ENCODE measurements at regions not wholly inside any gene's neighbourhood (a gene's known extent, or its start where the extent isn't known, plus 50 kb on each side); places are given as distances from the start of the nearest gene placed in this dataset.

DNA sequence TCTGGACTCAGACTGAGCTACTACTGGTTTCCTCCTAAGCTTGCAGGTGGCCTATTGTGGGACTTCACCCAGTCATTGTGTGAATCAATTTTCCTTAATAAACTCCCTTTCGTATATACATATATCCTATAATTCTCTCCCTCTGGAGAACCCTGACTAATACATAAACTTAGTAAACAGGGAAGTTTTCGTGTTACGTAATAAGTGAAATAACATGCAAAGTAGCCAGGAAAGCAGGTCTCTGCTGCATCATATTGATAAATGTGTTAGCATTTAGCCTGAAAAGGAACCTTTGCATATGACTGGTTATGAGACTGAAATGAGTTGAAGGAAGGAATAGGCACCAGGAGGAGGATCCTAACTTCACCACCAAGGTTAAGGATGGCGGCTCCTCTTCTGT is 527.2 kb upstream of the FAM98A start:
- no peak for DNase-seq

DNA sequence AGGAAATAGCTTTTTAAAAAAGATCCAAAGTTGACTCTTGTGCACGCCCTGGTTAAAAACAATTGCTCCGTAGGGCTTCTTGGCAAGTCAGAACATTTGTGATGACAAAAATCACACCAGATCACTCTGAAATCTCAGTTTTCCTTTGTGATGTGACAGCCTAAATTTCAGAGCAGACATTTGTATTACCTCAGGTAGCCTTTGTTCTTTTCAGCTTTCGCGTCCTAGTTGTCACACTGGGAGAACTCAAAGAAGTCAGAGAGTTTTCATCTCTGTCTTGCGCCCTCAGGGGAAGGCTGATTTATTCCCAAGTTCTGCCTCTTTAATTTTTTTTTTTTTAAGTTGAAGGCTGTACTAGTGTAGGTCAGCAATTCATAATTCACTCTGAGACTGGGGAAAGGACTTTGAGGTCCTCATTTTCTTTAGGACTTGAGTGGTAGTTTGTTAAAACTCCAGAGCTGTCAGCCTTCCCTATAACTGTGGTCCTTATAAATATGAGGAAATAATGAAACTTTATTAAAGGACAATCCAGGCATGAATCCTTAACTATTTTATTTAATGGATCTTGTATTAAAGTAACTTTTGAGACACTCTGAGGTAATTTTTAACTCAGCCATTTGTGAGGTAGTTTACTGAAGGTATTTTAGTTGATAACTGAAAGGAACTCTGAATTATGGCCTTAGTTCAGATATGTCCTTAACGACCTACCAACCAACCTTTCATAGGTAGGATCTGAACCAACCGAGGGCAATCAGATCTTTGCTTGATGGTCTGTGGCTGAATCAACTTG is 525.1 kb upstream of the FAM98A start:
- DNase-seq: no peak

DNA sequence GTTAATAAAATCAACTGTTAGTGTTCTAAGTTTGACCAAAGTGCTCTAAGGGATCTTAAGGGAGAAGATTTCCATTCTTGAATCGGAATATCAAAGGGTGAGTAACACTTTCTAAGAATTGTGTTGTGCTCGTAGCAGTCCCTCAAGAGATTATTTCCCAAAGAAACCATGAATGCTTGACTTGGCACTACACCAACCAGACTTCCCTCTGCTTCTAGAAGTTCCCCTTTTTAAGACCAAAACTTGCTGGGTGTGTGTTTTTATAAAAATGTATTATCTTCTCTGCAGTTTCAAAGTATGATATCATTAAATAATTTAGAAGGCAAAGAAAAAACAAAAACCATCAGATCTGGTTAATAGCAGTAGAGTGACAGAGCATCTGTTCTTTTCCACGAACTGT is 522.0 kb upstream of the FAM98A start:
- DNase-seq: no peak

DNA sequence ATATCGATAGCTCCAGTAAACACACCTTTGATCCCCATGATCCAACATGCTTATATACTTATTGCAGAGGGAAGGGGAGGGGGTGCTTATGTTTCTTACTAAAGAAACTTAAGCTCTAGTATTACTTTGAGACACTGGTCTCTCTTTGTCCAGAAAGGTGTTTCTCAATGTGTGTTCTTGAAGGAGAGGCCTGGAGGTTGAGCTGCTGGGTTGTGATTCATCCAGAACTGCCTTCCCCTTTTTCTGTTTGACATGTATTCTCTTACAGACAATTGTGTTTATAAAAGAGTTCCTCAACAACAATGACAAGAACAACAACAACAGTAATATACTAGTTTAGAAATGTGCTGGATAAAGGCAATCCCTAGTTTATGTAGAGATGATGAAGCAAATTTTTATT is 516.0 kb upstream of the FAM98A start:
- no peak for DNase-seq

DNA sequence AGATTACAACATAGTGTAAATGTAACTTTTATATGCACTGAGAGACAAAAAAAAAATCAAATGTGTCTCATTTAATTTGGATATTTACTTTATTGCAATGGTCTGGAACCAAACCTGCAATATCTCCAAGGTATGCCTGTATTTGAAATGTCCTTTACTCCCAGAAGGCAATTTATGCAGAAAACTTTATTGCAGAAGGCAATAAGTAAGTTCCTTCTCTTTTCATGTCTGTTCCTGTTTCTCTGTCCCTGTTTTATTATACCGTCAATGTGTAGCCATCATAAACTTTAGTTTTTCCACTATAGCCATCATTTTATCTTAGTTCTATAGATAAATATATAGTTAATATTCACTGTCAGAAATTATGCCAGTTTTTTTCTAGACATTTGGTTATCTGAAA is 513.1 kb upstream of the FAM98A start:
- DNase-seq: no peak

DNA sequence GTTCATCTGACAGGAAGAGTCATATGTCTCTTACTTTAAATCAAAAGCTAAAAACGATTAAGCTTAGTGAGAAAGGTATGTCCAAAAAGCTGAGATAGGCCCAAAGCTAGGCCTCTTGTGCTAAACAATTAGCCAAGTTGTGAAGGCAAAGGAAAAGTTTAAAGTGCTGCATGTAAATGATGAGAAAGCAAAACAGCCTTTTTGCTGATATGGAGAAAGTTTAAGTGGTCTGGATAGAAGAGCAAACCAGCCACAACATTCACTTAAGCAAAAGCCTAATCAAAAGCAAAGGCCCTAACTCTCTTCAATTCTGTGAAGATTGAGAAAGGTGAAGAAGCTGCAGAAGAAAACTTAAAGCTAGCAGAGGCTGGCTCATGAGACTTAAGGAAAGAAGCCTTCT is 511.3 kb upstream of the FAM98A start:
- no peak for DNase-seq

DNA sequence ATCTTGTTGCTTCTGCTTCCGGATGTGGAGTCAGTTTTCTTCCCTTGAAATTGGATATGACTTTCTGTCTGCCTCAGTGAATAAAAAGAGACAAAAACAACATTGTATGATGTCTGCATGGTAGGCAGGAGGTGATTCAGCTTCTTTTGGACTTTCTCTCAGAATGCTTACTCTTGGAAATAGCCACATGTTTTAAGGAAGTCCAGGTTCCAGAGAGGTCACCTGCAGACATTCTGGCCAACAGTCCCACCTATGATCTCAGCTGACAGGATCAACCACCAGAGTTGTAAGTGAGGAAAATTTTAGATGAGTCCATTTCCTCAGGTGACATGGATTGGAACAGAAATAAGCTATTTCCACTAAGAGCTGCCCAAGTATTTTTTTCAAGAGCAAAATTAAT is 508.7 kb upstream of the FAM98A start:
- no peak for DNase-seq

DNA sequence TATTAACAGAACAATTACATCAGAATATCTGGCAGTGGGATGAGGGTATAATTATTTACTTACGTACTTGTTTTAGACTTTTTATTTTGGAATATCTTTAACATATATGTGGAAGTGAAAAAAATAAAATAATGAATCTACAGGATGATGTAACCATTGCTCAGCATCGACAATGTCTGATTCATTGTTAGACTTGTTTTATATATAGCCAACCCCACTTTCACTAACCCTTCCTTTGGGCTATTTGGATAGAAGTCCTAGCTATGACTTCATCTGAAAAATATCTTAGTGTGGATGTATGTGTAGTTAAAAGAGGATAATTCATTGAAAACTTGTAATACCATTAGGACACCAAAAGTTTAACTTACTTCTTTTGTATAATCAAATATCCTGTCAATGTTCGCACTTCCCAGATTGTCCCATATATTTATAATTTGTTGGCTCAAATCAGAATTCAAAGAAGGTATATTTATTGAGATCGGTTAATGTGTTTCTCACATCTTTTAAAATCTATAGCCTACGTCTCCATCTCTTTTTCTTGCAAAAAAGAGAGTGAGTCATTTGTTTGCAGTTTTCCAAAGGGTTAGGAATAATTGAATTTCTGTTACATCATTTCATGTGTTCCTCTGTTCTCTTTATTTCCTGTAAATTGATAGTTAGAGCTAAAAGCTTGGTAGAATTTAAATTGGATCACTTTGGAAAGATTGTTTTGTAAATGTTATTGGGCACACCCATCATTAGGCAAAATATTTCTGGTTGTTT is 506.1 kb upstream of the FAM98A start:
- DNase-seq: no peak

DNA sequence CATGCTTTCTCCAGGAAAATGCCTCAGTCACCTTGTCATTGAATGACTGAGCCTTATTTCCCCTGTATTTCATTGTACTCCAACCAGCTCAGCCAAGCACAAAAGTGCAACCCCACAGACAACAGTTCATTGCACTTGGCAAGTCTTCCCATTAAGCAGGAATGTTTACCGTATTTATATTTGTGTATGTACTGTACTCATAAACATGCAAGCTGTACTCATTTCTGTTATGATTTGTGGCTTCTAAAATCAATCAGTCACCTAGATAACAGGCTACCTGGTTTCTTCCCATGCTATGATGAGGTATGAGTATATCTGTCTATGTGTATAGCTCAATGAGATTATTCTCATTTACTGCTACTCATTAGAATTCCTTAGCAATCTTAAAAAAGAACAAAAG is 505.5 kb upstream of the FAM98A start:
- DNase-seq: no peak

DNA sequence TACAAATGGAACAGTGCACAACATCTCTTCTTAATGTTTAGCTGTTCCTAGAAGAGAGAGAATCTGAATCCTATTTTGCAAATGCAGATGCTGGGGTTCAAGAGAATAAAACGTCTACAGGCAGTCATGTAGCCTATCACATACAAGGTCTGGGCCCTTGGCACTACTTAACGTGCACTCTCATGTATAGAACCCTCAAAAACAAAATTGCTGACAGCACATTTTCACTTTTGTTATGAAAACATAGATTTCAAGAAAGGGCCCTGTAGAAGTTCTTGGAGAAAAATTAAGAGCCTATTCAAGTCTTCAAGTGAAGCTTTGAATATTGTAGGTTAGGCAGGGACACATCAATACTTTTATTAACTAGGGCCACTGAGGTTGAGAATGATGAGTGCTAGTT is 504.3 kb upstream of the FAM98A start:
- DNase-seq: no peak

DNA sequence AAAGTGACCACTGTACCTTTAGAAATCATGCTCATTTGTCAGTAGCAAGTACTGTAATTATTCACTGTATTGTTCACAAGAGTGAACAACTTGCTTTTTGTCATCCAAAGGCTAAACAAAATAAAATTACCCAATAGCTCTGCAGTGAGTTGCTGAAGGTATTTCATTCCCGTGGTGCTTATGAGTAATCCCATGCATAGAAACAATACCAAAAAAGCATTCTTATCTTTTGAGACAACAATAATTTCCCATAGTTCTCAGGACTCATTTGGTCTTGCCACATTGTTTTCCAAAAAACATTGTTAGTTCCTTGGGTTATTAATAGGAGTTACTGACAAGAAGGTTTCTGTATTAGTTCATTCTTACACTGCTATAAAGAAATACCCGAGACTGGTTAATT is 503.2 kb upstream of the FAM98A start:
- DNase-seq: no peak

DNA sequence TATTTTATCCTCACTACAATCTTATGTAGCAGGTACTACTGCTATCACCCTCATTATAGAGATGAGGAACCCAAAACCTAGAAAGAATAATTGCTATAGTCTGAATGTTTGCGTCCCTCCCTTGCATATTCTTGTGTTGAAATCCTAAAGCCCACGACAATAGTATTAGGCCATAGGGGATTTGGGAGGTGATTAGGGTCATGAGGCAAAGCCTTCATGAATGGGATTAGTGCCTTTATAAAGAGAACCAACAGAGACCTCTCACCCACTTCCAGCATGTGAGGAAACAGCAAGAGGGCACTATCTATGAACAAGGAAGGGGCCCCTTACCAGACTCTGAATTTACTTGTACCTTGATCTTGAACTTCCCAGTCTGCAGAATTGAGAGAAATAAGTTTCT is 500.3 kb upstream of the FAM98A start:
- DNase-seq: no peak

DNA sequence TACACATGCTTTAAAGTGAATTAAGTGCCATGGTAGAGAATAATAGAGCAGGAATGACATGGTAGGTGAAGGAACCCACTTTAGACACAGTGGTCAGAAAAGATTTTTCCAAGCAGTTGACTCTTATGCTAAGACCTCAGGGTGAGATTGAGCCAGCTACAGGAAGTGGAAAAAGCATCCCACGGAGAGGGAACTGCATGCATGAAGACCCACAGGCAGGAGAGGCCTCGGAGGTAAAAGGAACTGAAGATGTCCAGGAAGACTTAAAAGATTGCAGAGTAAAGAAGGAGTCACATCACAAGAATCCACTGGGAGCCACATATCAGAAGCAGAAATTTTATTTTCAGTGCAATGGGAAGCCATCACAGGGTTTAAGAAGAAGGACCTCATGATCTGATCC is 499.2 kb upstream of the FAM98A start:
- no peak for DNase-seq

DNA sequence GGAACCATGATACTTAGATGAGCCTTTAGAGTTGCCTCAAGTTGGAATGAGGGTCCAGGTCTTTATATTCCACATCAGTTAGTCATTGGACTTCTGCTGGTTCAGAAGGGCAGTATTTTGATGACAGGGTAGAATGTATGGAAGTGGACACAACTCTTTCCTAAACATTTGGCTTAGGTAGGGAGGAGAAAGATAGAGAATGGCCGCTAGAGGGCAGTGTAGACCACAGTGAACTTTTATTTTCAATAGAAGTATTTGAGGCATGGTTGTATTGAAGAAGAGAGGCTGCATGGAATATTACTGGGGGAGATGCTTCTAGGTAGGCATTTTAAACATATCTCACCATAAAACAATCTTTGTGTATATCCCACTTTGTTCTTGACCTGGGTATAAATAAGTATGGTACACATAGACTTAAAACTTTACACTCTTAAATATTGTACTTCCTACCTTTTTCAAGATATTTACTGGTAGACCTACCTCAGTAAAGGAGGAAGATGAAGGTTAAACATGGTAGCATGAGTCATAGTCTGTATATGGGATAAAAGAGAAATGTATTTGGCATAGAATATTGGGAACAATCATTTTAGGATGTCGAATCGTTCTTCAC is 497.6 kb upstream of the FAM98A start:
- DNase-seq: peak; percentile 43 to 44

DNA sequence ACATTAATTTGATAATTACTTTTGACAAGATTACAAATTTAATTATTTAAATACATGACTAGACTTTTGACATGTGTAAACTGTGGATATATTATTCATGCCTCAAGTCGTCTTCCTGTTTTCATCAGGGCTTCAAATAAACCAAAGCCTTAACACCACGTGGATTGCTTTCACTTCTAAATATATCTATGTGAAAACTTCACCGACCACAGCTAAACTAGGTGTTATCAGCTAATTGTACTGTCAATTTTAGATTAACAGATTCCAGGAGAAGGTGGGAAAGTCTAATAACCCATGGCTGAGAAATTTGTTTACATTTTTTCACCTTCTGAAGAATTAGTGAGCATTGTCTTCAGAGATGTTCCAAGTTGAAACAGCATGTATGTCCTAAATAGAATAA is 494.7 kb upstream of the FAM98A start:
- no peak for DNase-seq

DNA sequence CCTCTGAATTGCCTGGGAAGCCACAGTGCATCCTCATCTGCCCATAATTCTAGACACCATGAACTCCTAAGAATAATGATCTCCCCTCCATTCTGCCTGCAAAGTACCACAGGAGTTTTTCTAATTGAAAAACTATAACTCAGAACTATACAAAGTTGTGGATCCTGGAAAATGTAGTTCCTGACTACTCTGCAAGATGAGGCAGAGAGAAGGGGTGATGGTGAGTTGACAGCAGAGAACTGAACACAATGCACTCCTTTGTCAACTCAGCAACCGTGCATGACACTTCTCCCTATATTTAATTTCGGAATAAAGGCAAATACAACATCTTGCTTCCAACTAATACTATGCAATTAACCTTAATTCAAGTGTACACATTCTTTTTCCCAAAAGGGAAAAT is 471.1 kb upstream of the FAM98A start:
- DNase-seq: no peak

DNA sequence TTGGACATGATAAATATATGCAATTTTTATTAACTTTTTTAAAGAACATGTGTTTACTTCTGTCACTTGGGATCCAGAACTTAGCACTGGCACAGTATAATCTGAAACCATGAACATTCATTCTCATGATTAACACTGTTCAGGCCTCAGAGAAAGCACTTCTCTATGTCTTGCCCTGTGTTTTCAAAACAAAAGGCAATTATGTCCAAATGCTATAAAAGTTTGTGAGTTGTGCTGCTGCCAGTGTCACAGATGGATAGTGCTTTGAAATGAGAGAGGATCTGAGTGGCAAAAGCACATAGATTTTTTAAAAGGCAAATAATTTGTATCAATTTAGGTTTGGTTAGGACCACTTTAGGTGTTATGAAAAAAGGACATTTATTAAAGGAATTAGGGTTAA is 470.5 kb upstream of the FAM98A start:
- DNase-seq: no peak

DNA sequence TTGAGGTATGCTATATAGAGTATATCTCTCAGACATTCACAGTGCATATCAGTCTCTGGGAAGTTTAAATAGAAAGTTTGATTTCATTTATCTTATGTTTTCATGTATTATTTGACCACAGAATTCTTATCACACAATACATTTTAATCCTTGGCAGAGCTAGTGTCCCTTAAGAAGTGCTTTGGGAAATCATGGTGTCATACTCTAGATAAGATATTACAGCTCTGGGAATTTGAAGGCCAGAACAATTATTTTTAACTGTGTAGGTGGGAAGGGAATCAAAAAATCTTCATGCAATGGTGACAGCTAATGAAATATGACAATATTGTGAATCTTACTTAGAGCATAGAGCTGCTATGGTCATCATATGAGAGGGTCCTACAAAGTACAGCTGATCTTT is 451.3 kb upstream of the FAM98A start:
- DNase-seq: no peak

DNA sequence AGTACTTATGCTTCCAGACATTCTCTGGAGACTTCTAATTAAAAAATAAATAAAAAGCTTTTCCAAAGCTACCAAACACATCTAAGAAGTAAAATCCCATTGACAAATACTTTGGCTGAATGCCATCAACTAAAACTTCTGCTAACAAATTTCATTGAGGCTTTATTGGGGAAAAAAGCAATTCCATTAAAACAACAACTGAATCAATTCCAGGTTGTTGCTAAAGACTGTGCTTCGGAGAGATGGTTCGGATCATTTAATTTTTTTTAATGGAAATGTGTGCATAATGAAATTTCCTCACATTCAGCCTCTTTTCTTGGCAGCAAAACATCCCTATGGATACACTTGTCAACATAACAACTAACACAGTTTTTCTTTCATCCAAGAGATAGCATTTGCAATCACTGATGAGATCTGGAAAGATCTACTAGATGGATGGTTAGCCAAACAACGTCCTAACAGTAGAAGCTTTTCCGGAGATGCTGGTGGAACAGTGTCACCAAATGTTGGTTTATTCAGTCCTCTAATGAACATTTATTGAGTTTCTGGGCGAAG is 446.1 kb upstream of the FAM98A start:
- DNase-seq: no peak

DNA sequence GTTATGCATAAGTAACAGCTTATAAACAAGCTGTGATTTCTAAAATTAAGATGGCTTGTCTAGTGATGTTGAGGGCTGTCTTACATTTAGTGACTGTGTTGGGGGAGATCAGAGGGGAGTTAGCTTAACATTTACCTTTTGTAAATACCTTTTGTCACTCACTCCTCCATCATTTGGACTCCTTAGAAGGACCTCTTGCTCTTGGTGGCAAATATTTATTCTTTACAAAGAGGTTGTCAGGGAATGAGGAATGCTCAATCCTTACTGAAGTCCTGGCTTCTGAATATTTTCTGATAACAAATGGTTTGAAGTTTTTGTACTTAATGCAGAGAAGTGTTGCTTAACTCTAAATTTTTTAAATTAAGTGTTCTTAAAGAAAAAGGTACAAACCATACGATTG is 438.8 kb upstream of the FAM98A start:
- DNase-seq: no peak

DNA sequence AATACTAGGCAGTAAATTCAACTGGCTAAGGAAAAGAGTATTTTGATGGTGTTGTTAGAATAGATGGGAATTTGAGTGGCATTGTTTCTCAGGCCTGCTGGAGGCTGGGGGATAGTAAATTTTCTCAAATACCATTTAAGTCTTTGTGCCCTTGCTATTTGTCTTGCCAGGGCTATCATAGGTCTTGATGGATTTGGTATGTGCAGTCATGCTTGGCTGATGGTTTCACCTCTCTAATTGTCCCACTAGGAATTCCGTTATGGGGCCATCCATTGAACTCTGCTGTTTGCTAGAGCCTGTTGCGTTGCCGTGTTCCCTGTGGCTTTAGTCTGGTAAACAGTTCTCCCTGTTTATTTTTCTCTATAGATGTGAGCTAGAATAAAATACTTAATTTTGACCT is 438.1 kb upstream of the FAM98A start:
- DNase-seq: no peak

DNA sequence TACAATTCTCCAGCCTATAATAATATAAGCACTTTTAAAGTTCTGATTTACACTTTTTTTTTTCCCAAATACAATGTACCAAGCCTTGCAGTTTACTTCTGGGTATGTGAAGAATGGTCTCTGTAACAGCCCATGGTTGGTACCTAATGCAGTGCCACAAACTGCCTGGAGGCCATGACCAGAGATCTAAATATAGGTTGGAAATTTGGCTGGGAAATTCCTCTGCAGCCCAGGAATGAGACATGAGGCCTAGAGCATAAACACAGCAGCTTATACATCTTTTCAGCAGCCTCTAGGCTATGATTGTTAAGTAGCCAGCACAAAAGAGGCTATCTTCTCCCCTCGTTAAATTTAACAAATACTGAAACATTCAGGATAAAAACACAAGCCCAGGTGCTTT is 432.0 kb upstream of the FAM98A start:
- DNase-seq: no peak

DNA sequence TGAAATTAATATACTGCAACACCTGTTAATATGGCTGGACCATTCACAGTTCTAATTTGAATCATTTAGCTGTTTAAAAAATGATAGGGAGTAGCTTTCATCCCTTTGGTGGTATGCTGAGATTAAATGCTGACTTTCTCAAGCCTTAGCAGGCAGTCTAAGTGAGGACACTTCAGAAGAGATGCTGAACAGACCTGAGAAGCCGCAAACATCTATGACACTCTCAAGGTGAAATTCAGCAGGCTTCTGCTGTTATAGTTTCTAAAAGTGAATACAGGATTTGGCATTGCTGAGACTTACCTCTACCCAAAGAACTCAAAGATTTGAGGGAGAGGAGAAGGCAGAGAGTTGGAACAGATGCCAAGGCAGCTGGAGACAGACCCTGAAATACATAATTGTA is 431.2 kb upstream of the FAM98A start:
- DNase-seq: no peak

DNA sequence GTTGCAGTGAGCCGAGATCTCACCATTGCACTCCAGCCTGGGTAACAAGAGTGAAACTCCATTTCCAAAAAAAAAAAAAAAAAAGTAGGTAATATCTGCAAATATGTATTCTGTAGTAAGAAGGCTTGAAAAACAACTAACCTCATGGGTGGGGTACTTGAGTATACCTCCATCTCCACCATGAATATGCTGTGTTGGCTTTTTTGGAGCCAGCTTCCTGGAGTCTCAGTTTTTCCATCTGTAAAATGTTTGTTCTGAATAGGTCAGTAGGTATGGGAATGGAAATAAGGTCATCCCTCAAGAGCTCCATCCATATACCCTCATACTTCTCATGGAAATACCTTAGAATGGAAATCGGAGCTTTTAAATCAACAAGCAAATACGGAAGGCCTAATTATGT is 430.0 kb upstream of the FAM98A start:
- no peak for DNase-seq
